ENCODE measurements at regions not wholly inside any gene's neighbourhood (a gene's known extent, or its start where the extent isn't known, plus 50 kb on each side); places are given as distances from the start of the nearest gene placed in this dataset.

GRCh38 chr6:15768999-15769398 is 106.2 kb upstream of the DTNBP1 start:
- ATAC-seq (no peak), DNase-seq (no peak)
- Histone ChIP-seq H3K27ac (no peak overlapping the region), H3K27me3 (no peaks in the 10 kb centered on the region), H3K4me3 (no peak overlapping the region), H3K9me3 (no peaks in the 10 kb centered on the region), H3K36me3 (no peaks in the 10 kb centered on the region), H3K4me1 (peaks cover 0 to 10% (median 2%) of the 10 kb centered on the region in 4 donors)
- 76% methylated on average over 5 of the region's 5 CpGs for WGBS (ENCODE audit: insufficient coverage, low coverage, low lambda C conversion rate, missing lambda C conversion rate)
- intact Hi-C loops (cut with DNase I), result no loop called here
- no peak for TF ChIP-seq CTCF (IDR thresholded peaks at IDR 0.05)
- TF ChIP-seq POLR2A (IDR thresholded peaks at IDR 0.05), result no peak

GRCh38 chr6:15763837-15764236 is 101.0 kb upstream of the DTNBP1 start:
- 7% methylated on average over 8 of the region's 8 CpGs for WGBS (ENCODE audit: insufficient coverage, low coverage, low lambda C conversion rate, missing lambda C conversion rate)
- DNase-seq, result peak; percentile 67 to 82 (median 76)

GRCh38 chr6:15763364-15763763 is 100.5 kb upstream of the DTNBP1 start:
- H3K4me1 ChIP-seq, result peaks cover 0 to 39% (median 11%) of the 10 kb centered on the region in 4 donors
- no peak overlapping the region for H3K4me3 ChIP-seq
- H3K9me3 ChIP-seq, result no peaks in the 10 kb centered on the region
- WGBS (ENCODE audit: insufficient coverage, low coverage, low lambda C conversion rate, missing lambda C conversion rate), result 40% methylated on average over 3 of the region's 3 CpGs
- ATAC-seq (peak in 2 of 4 donors; percentile 11 to 39), DNase-seq (no peak)
- no peak overlapping the region for H3K27ac ChIP-seq
- TF ChIP-seq CTCF (IDR thresholded peaks at IDR 0.05) (no peak), POLR2A (IDR thresholded peaks at IDR 0.05) (no peak)
- no peaks in the 10 kb centered on the region for H3K27me3 ChIP-seq
- no peaks in the 10 kb centered on the region for H3K36me3 ChIP-seq
- intact Hi-C loops (cut with DNase I), result no loop called here

More at GRCh38 chr6:15763837-15764236, 101.0 kb upstream of the DTNBP1 start:
- peak; percentile 83 to 93 (median 88) for ATAC-seq
- no peak for TF ChIP-seq CTCF (IDR thresholded peaks at IDR 0.05)
- no peak for TF ChIP-seq POLR2A (IDR thresholded peaks at IDR 0.05)
- no peak overlapping the region for H3K4me3 ChIP-seq
- no peak overlapping the region for H3K27ac ChIP-seq
- H3K4me1 ChIP-seq, result peaks cover 0 to 39% (median 11%) of the 10 kb centered on the region in 4 donors
- H3K36me3 ChIP-seq, result no peaks in the 10 kb centered on the region
- H3K27me3 ChIP-seq, result no peaks in the 10 kb centered on the region
- H3K9me3 ChIP-seq, result no peaks in the 10 kb centered on the region
- intact Hi-C loops (cut with DNase I), result no loop called here

GRCh38 chr6:15761045-15761502 is 98.2 kb upstream of the DTNBP1 start:
- Histone ChIP-seq H3K4me3 (no peak overlapping the region), H3K9me3 (no peaks in the 10 kb centered on the region), H3K27ac (no peak overlapping the region), H3K27me3 (no peaks in the 10 kb centered on the region), H3K36me3 (no peaks in the 10 kb centered on the region), H3K4me1 (peaks cover 0 to 40% (median 11%) of the 10 kb centered on the region in 4 donors)
- intact Hi-C loops (cut with DNase I), result no loop called here
- ATAC-seq (peak; percentile 64 to 76 (median 70)), DNase-seq (no peak)
- 29% methylated on average over 2 of the region's 2 CpGs for WGBS (ENCODE audit: insufficient coverage, low coverage, low lambda C conversion rate, missing lambda C conversion rate)
- TF ChIP-seq CTCF (IDR thresholded peaks at IDR 0.05) (no peak), POLR2A (IDR thresholded peaks at IDR 0.05) (no peak)

Measured in right lobe of liver (tissue), 6 donors.